MM.1S (cell line): ENCODE measurements at regions not wholly inside any gene's neighbourhood (a gene's known extent, or its start where the extent isn't known, plus 50 kb on each side); places are given as distances from the start of the nearest gene placed in this dataset.

Source experiments
- DNase-seq: peaks from one replicate; pipeline ENCODE4 v3.0.0-alpha.2; 2015
- H2AFZ ChIP-seq: fragments of 300-600 bp; sonication (generic); 2 replicates; pipeline ENCODE4 v1.6.0; 2016; ENCODE audit warnings: antibody characterized with exemption, low read length
- H3F3A ChIP-seq: fragments of 300-600 bp; sonication (generic); 2 replicates; pipeline ENCODE4 v1.6.1; 2016; ENCODE audit warnings: mild to moderate bottlenecking, antibody characterized with exemption, low read length, moderate library complexity, mixed read lengths; ENCODE audit not compliant: insufficient read depth
- H3K27ac ChIP-seq: fragments of 300-600 bp; sonication (generic); 2 replicates; pipeline ENCODE4 v1.5.1; 2016; ENCODE audit warnings: mild to moderate bottlenecking, low read length
- H3K27me3 ChIP-seq: fragments of 300-600 bp; sonication (generic); replicated peaks from 2 replicates; pipeline ENCODE4 v1.6.0; 2016; ENCODE audit warnings: low read length; ENCODE audit not compliant: insufficient read depth
- H3K36me3 ChIP-seq: fragments of 300-600 bp; sonication (generic); replicated peaks from 2 replicates; pipeline ENCODE4 v1.6.1; 2016; ENCODE audit warnings: mild to moderate bottlenecking, low read length, mixed read lengths; ENCODE audit not compliant: insufficient read depth
- H3K4me1 ChIP-seq: fragments of 300-600 bp; sonication (generic); 2 replicates; pipeline ENCODE4 v1.6.1; 2016; ENCODE audit warnings: low read length, mixed read lengths
- H3K4me2 ChIP-seq: fragments of 300-600 bp; sonication (generic); 2 replicates; pipeline ENCODE4 v1.6.0; 2016; ENCODE audit warnings: low read depth, low read length
- H3K4me3 ChIP-seq: fragments of 300-600 bp; sonication (generic); 2 replicates; pipeline ENCODE4 v1.5.1; 2016; ENCODE audit warnings: low read length, mixed read lengths
- H3K79me2 ChIP-seq: fragments of 300-600 bp; sonication (generic); 2 replicates; pipeline ENCODE4 v1.6.1; 2016; ENCODE audit warnings: mixed run types, low read length, mixed read lengths
- H3K9ac ChIP-seq: fragments of 300-600 bp; sonication (generic); 2 replicates; pipeline ENCODE4 v1.6.1; 2016; ENCODE audit warnings: low read length, mixed read lengths
- H3K9me2 ChIP-seq: fragments of 300-600 bp; sonication (generic); replicated peaks from 2 replicates; pipeline ENCODE4 v1.6.1; 2016; ENCODE audit warnings: mild to moderate bottlenecking, low read length, mixed read lengths; ENCODE audit not compliant: insufficient read depth
- H3K9me3 ChIP-seq: fragments of 300-600 bp; sonication (generic); replicated peaks from 2 replicates; pipeline ENCODE4 v1.6.1; 2016; ENCODE audit warnings: mild to moderate bottlenecking, low read length, mixed read lengths; ENCODE audit not compliant: insufficient read depth
- H4K20me1 ChIP-seq: fragments of 300-600 bp; sonication (generic); 2 replicates; pipeline ENCODE4 v1.6.1; 2016; ENCODE audit warnings: mild to moderate bottlenecking, low read length, moderate library complexity, mixed read lengths; ENCODE audit not compliant: insufficient read depth
- CTCF ChIP-seq: fragments of 300-600 bp; sonication (generic); IDR thresholded peaks from 2 replicates; pipeline ENCODE4 v1.5.1; 2016; ENCODE audit warnings: antibody characterized with exemption, low read length, mixed read lengths
- EZH2 ChIP-seq: fragments of 300-600 bp; sonication (generic); optimal IDR thresholded peaks from 2 replicates; pipeline ENCODE3; 2017; ENCODE audit warnings: low read depth, mild to moderate bottlenecking, antibody characterized with exemption, low read length, mixed read lengths
- EZH2phosphoT487 ChIP-seq: fragments of 300-600 bp; sonication (generic); IDR thresholded peaks from 2 replicates; pipeline ENCODE4 v1.6.1; 2018; ENCODE audit warnings: antibody characterized with exemption, low read length

- H3K9ac ChIP-seq: no peak overlapping the region
Observed at GRCh38 chr5:123706531-123706930, 194.6 kb downstream of the CSNK1G3 start.

GRCh38 chr5:123705741-123706140, 193.8 kb downstream of the CSNK1G3 start:
- no peak for TF ChIP-seq CTCF
- no peak for TF ChIP-seq EZH2phosphoT487
- no peak for TF ChIP-seq EZH2
- no peak overlapping the region for H3K27ac ChIP-seq

More at GRCh38 chr5:123706531-123706930, 194.6 kb downstream of the CSNK1G3 start:
- Histone ChIP-seq H4K20me1 (no peaks in the 10 kb centered on the region), H3K4me2 (no peak overlapping the region), H3K9me3 (no peaks in the 10 kb centered on the region), H3K36me3 (no peaks in the 10 kb centered on the region), H3K9me2 (no peaks in the 10 kb centered on the region), H2AFZ (no peak overlapping the region), H3K4me1 (no peaks in the 10 kb centered on the region), H3K79me2 (no peaks in the 10 kb centered on the region), H3F3A (no peaks in the 10 kb centered on the region), H3K27ac (no peak overlapping the region), H3K27me3 (no peaks in the 10 kb centered on the region), H3K4me3 (no peak overlapping the region)
- DNase-seq: no peak
- TF ChIP-seq EZH2: no peak
- TF ChIP-seq EZH2phosphoT487: no peak
- TF ChIP-seq CTCF: no peak

GRCh38 chr5:123701511-123702200, 189.7 kb downstream of the CSNK1G3 start:
- Histone ChIP-seq H3K9me2 (no peaks in the 10 kb centered on the region), H3K4me2 (no peak overlapping the region), H3K4me3 (no peak overlapping the region), H4K20me1 (no peaks in the 10 kb centered on the region), H3F3A (no peaks in the 10 kb centered on the region), H3K79me2 (no peaks in the 10 kb centered on the region), H3K27ac (no peak overlapping the region), H3K9me3 (no peaks in the 10 kb centered on the region), H3K4me1 (no peaks in the 10 kb centered on the region), H3K9ac (no peak overlapping the region), H2AFZ (no peak overlapping the region), H3K36me3 (no peaks in the 10 kb centered on the region), H3K27me3 (no peaks in the 10 kb centered on the region)
- no peak for TF ChIP-seq EZH2phosphoT487
- no peak for TF ChIP-seq CTCF
- no peak for TF ChIP-seq EZH2
- no peak for DNase-seq

More at GRCh38 chr5:123705741-123706140, 193.8 kb downstream of the CSNK1G3 start:
- Histone ChIP-seq H3K9ac (no peak overlapping the region), H3K36me3 (no peaks in the 10 kb centered on the region), H3K4me1 (no peaks in the 10 kb centered on the region), H3K79me2 (no peaks in the 10 kb centered on the region), H3K4me3 (no peak overlapping the region), H4K20me1 (no peaks in the 10 kb centered on the region), H3K9me2 (no peaks in the 10 kb centered on the region), H3K9me3 (no peaks in the 10 kb centered on the region), H3F3A (no peaks in the 10 kb centered on the region), H2AFZ (no peak overlapping the region), H3K4me2 (no peak overlapping the region), H3K27me3 (no peaks in the 10 kb centered on the region)
- DNase-seq: no peak
